ENCODE measurements at regions not wholly inside any gene's neighbourhood (a gene's known extent, or its start where the extent isn't known, plus 50 kb on each side); places are given as distances from the start of the nearest gene placed in this dataset.

- TF ChIP-seq POLR2A (IDR thresholded peaks at IDR 0.05) (no peak), EP300 (IDR thresholded peaks at IDR 0.05) (no peak)
Observed at GRCh38 chr3:83092521-83093221, 1331.2 kb upstream of the GBE1 start.

Measured in upper lobe of left lung (tissue), 4 donors.